SKM-1 (cell line): ENCODE measurements at regions not wholly inside any gene's neighbourhood (a gene's known extent, or its start where the extent isn't known, plus 50 kb on each side); places are given as distances from the start of the nearest gene placed in this dataset.
"Not testable (repeated sequence)": the region's sequence is repeated elsewhere in the genome, so short reads cannot be mapped to it uniquely, and the experiment has no call there.

Experiments
- DNase-seq: peaks from one replicate; lab custom pipeline; 2025; ENCODE audit not compliant: unreplicated experiment; lab: John Stamatoyannopoulos, UW

- peak; percentile 53 for DNase-seq
Observed at GRCh38 chr16:62755938-62756337, 719.7 kb upstream of the CDH8 start.

- no peak for DNase-seq
Observed at GRCh38 chr16:62752854-62753253, 716.6 kb upstream of the CDH8 start.

- no peak for DNase-seq
Observed at GRCh38 chr16:62751218-62751617, 715.0 kb upstream of the CDH8 start.

GRCh38 chr16:62741692-62742091, 705.5 kb upstream of the CDH8 start:
- DNase-seq = no peak

- DNase-seq = no peak
Observed at GRCh38 chr16:62738666-62739460, 702.6 kb upstream of the CDH8 start.

- DNase-seq = no peak
Observed at GRCh38 chr16:62732092-62732491, 695.9 kb upstream of the CDH8 start.

GRCh38 chr16:62724670-62725269, 688.5 kb upstream of the CDH8 start:
- DNase-seq = not testable (repeated sequence)

GRCh38 chr16:62720651-62721050, 684.4 kb upstream of the CDH8 start:
- DNase-seq = no peak

GRCh38 chr16:62717026-62717425, 680.8 kb upstream of the CDH8 start:
- no peak for DNase-seq

- no peak for DNase-seq
Observed at GRCh38 chr16:62715701-62716100, 679.5 kb upstream of the CDH8 start.

- DNase-seq = no peak
Observed at GRCh38 chr16:62712566-62712965, 676.3 kb upstream of the CDH8 start.

- no peak for DNase-seq
Observed at GRCh38 chr16:62711797-62712196, 675.6 kb upstream of the CDH8 start.

- DNase-seq = no peak
Observed at GRCh38 chr16:62709794-62710193, 673.6 kb upstream of the CDH8 start.

- peak; percentile 4 for DNase-seq
Observed at GRCh38 chr16:62701426-62701825, 665.2 kb upstream of the CDH8 start.

GRCh38 chr16:62700426-62701294, 664.4 kb upstream of the CDH8 start:
- DNase-seq = no peak

GRCh38 chr16:62692685-62693084, 656.4 kb upstream of the CDH8 start:
- no peak for DNase-seq

GRCh38 chr16:62681819-62682218, 645.6 kb upstream of the CDH8 start:
- DNase-seq = no peak

- DNase-seq = no peak
Observed at GRCh38 chr16:62678796-62679195, 642.6 kb upstream of the CDH8 start.

- no peak for DNase-seq
Observed at GRCh38 chr16:62676306-62676705, 640.1 kb upstream of the CDH8 start.

GRCh38 chr16:62665269-62665668, 629.0 kb upstream of the CDH8 start:
- DNase-seq = no peak

- no peak for DNase-seq
Observed at GRCh38 chr16:62664566-62664965, 628.3 kb upstream of the CDH8 start.

GRCh38 chr16:62661435-62661834, 625.2 kb upstream of the CDH8 start:
- DNase-seq = no peak
